H9 (cell line): ENCODE measurements at regions not wholly inside any gene's neighbourhood (a gene's known extent, or its start where the extent isn't known, plus 50 kb on each side); places are given as distances from the start of the nearest gene placed in this dataset.

ENCODE experiments used
- DNase-seq: peaks from one replicate; pipeline ENCODE4 v3.0.0-alpha.2; 2017
- H2AFZ ChIP-seq: one replicate; pipeline ENCODE4 v1.6.1; 2013; ENCODE audit warnings: mild to moderate bottlenecking, low read length, control low read depth, moderate library complexity
- H2AK5ac ChIP-seq: 2 replicates; pipeline ENCODE4 v1.6.1; 2013; ENCODE audit warnings: low read length, control low read depth, mixed read lengths; ENCODE audit not compliant: insufficient read length
- H2BK120ac ChIP-seq: one replicate; pipeline ENCODE4 v1.6.1; 2013; ENCODE audit warnings: low read depth, mild to moderate bottlenecking, low read length, control low read depth, inconsistent platforms; ENCODE audit not compliant: poor library complexity, severe bottlenecking
- H2BK12ac ChIP-seq: 2 replicates; pipeline ENCODE4 v1.6.1; 2013; ENCODE audit warnings: low read length, control low read depth, mixed read lengths, low read depth; ENCODE audit not compliant: insufficient read length
- H2BK15ac ChIP-seq: 2 replicates; pipeline ENCODE4 v1.6.1; 2013; ENCODE audit warnings: low read depth, low read length, control low read depth
- H2BK20ac ChIP-seq: one replicate; pipeline ENCODE4 v1.6.1; 2013; ENCODE audit warnings: low read depth, mild to moderate bottlenecking, low read length, control low read depth, inconsistent platforms; ENCODE audit not compliant: poor library complexity, severe bottlenecking
- H2BK5ac ChIP-seq: 2 replicates; pipeline ENCODE4 v1.6.1; 2013; ENCODE audit warnings: low read length, control low read depth, mixed read lengths; ENCODE audit not compliant: insufficient read length
- H3K14ac ChIP-seq: 2 replicates; pipeline ENCODE4 v1.6.1; 2013; ENCODE audit warnings: low read length, control low read depth; ENCODE audit not compliant: insufficient read depth
- H3K18ac ChIP-seq: 2 replicates; pipeline ENCODE4 v1.6.1; 2013; ENCODE audit warnings: low read depth, mild to moderate bottlenecking, mixed read lengths, low read length, control low read depth; ENCODE audit not compliant: insufficient read length
- H3K23ac ChIP-seq: 2 replicates; pipeline ENCODE4 v1.6.1; 2013; ENCODE audit warnings: low read length, control low read depth, mixed read lengths, low read depth; ENCODE audit not compliant: insufficient read length
- H3K23me2 ChIP-seq: 2 replicates; pipeline ENCODE4 v1.6.1; 2013; ENCODE audit warnings: low read depth, mild to moderate bottlenecking, mixed read lengths, low read length, control low read depth; ENCODE audit not compliant: insufficient read length, poor library complexity, severe bottlenecking
- H3K27ac ChIP-seq: 2 replicates; pipeline ENCODE4 v1.5.1; 2013; ENCODE audit warnings: low read length, control low read depth, mixed read lengths, low read depth; ENCODE audit not compliant: insufficient read length
- H3K27me3 ChIP-seq: 2 replicates; pipeline ENCODE4 v1.6.1; 2013; ENCODE audit warnings: low read length, control low read depth, inconsistent platforms; ENCODE audit not compliant: insufficient read depth
- H3K4ac ChIP-seq: 2 replicates; pipeline ENCODE4 v1.6.1; 2013; ENCODE audit warnings: low read depth, mild to moderate bottlenecking, control low read depth, inconsistent platforms, low read length, moderate library complexity
- H3K4me1 ChIP-seq: 2 replicates; pipeline ENCODE4 v1.6.1; 2013; ENCODE audit warnings: low read length, control low read depth, inconsistent platforms; ENCODE audit not compliant: insufficient read depth
- H3K4me2 ChIP-seq: 2 replicates; pipeline ENCODE4 v1.6.1; 2013; ENCODE audit warnings: low read length, control low read depth, mixed read lengths; ENCODE audit not compliant: insufficient read length, insufficient read depth
- H3K56ac ChIP-seq: 2 replicates; pipeline ENCODE4 v1.6.1; 2013; ENCODE audit warnings: low read depth, mild to moderate bottlenecking, mixed read lengths, low read length, control low read depth; ENCODE audit not compliant: insufficient read length
- H3K79me1 ChIP-seq: 2 replicates; pipeline ENCODE4 v1.6.1; 2013; ENCODE audit warnings: low read depth, mild to moderate bottlenecking, moderate library complexity, low read length, control low read depth, inconsistent platforms; ENCODE audit not compliant: insufficient read depth, poor library complexity, severe bottlenecking
- H3K79me2 ChIP-seq: 2 replicates; pipeline ENCODE4 v1.6.1; 2013; ENCODE audit warnings: low read length, control low read depth, inconsistent platforms; ENCODE audit not compliant: insufficient read depth
- H3K9ac ChIP-seq: 2 replicates; pipeline ENCODE4 v1.6.1; 2013; ENCODE audit warnings: low read length, control low read depth, mixed read lengths; ENCODE audit not compliant: insufficient read length; ENCODE audit errors: extremely low read depth
- H3K9me3 ChIP-seq: one replicate; pipeline ENCODE4 v1.6.1; 2013; ENCODE audit warnings: low read depth, low read length, inconsistent platforms; ENCODE audit not compliant: control insufficient read depth
- H3T11ph ChIP-seq: one replicate; pipeline ENCODE4 v1.6.1; 2013; ENCODE audit warnings: mild to moderate bottlenecking, low read length, control low read depth, inconsistent platforms
- H4K20me1 ChIP-seq: one replicate; pipeline ENCODE4 v1.6.1; 2013; ENCODE audit not compliant: control insufficient read depth, insufficient read length, insufficient read depth
- H4K5ac ChIP-seq: 2 replicates; pipeline ENCODE4 v1.6.1; 2013; ENCODE audit warnings: low read depth, mild to moderate bottlenecking, mixed read lengths, low read length, control low read depth; ENCODE audit not compliant: insufficient read length
- H4K8ac ChIP-seq: replicated peaks from 2 replicates; pipeline ENCODE4 v1.6.1; 2013; ENCODE audit warnings: low read length, control low read depth, mixed read lengths, low read depth; ENCODE audit not compliant: insufficient read length
- H4K91ac ChIP-seq: 2 replicates; pipeline ENCODE4 v1.6.1; 2013; ENCODE audit warnings: low read depth, mild to moderate bottlenecking, moderate library complexity, mixed read lengths, low read length, control low read depth; ENCODE audit not compliant: insufficient read length
- H3K27ac Mint-ChIP-seq, 3 experiments: 2 replicates in 2 of 3; 3 replicates in 1 of 3; pipeline ENCODE4 v1.8.0; 2020 to 2021; ENCODE audit warnings: mixed read lengths in 3 of 3, mild to moderate bottlenecking in 1 of 3, moderate library complexity in 1 of 3
- H3K27me3 Mint-ChIP-seq: 2 replicates; pipeline ENCODE4 v1.8.0; 2021; ENCODE audit warnings: low read depth, mild to moderate bottlenecking, moderate library complexity, mixed read lengths
- H3K36me3 Mint-ChIP-seq, 3 experiments: 2 replicates in 2 of 3; 3 replicates in 1 of 3; pipeline ENCODE4 v1.8.0; 2020 to 2021; ENCODE audit warnings: low read depth in 3 of 3, mixed read lengths in 3 of 3; ENCODE audit not compliant: insufficient read depth in 1 of 3
- H3K4me1 Mint-ChIP-seq, 2 experiments: 2 replicates each; pipeline ENCODE4 v1.8.0; 2020; ENCODE audit warnings: mixed read lengths in 2 of 2
- H3K4me3 Mint-ChIP-seq, 2 experiments: 2 replicates in 1 of 2; 3 replicates in 1 of 2; pipeline ENCODE4 v1.8.0; 2020 to 2021; ENCODE audit warnings: mild to moderate bottlenecking in 2 of 2, mixed read lengths in 2 of 2, moderate library complexity in 1 of 2
- H3K9me3 Mint-ChIP-seq, 2 experiments: 2 replicates in 1 of 2; 3 replicates in 1 of 2; pipeline ENCODE4 v1.8.0; 2020; ENCODE audit warnings: mild to moderate bottlenecking in 2 of 2, mixed read lengths in 2 of 2, moderate library complexity in 1 of 2
- whole genome bisulfite sequencing: extraction: QIAGEN DNeasy Blood & Tissue Kit; methylation state at CpG from one replicate; pipeline ENCODE4 v1.1.7; 2013; ENCODE audit warnings: missing lambda C conversion rate, low lambda C conversion rate, mixed read lengths; ENCODE audit not compliant: insufficient read length; ENCODE audit errors: extremely low coverage; 5-methylcytosine and 5-hydroxymethylcytosine counted together
- TF ChIP-seq, protein P1 (sequence below): fragments of 200-600 bp; sonication (generic); conservative IDR thresholded peaks from 3 replicates; pipeline ENCODE4 v1.8.0; 2021; ENCODE audit warnings: antibody characterized with exemption, mild to moderate bottlenecking

DNA sequence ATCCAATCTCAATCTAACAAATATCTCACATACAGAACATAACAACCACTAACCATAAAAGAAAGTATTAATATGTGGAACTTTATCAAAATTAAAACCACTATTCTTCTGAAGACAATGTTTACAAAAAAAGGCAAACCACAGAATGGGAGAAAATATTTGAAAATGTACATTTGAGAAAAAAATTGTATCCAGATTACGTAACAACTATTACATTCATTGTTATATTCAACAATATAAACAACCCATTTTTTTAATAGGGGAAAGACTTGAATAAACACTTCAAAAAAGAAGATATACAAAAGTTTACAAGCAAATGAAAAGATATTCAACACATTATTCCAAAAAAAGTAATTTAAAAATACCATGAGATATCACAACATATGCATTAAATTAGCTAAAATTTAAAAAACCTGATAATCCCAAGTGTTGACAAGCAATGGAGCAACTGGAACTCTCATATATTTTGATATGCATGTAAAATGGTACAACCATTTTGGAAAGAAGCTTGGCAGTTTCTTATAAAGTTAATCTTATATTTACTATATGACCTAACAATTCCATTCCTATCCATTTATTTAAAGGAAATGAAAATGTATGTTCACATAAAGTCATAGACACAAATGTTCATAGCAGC is 124.3 kb upstream of the CDYL start:
- H3K14ac ChIP-seq = no peak overlapping the region
- H4K5ac ChIP-seq = no peak overlapping the region
- no peak overlapping the region for H3K9ac ChIP-seq

More for the DNA sequence above, 124.3 kb upstream of the CDYL start:
- H3K4me1 ChIP-seq = peaks cover 10% of the 10 kb centered on the region
- H3K27ac ChIP-seq = no peak overlapping the region
- peaks cover 34 to 42% of the 10 kb centered on the region in 2 experiments for H3K4me1 Mint-ChIP-seq
- no peak overlapping the region for H3T11ph ChIP-seq
- no peak overlapping the region for H3K23ac ChIP-seq
- H2BK20ac ChIP-seq = no peak overlapping the region
- H4K20me1 ChIP-seq = no peaks in the 10 kb centered on the region
- no peak overlapping the region for H3K4ac ChIP-seq
- no peak overlapping the region for H3K27ac Mint-ChIP-seq
- no peaks in the 10 kb centered on the region for H3K79me1 ChIP-seq
- H4K8ac ChIP-seq = no peak overlapping the region
- TF ChIP-seq, protein P1, sequence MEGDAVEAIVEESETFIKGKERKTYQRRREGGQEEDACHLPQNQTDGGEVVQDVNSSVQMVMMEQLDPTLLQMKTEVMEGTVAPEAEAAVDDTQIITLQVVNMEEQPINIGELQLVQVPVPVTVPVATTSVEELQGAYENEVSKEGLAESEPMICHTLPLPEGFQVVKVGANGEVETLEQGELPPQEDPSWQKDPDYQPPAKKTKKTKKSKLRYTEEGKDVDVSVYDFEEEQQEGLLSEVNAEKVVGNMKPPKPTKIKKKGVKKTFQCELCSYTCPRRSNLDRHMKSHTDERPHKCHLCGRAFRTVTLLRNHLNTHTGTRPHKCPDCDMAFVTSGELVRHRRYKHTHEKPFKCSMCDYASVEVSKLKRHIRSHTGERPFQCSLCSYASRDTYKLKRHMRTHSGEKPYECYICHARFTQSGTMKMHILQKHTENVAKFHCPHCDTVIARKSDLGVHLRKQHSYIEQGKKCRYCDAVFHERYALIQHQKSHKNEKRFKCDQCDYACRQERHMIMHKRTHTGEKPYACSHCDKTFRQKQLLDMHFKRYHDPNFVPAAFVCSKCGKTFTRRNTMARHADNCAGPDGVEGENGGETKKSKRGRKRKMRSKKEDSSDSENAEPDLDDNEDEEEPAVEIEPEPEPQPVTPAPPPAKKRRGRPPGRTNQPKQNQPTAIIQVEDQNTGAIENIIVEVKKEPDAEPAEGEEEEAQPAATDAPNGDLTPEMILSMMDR = no peak
- no peak overlapping the region for H2BK12ac ChIP-seq
- H3K9me3 Mint-ChIP-seq = peaks cover 4 to 7% of the 10 kb centered on the region in 2 experiments
- H3K9me3 ChIP-seq = no peaks in the 10 kb centered on the region
- no peak overlapping the region for H3K4me2 ChIP-seq
- H2BK120ac ChIP-seq = no peak overlapping the region
- no peak overlapping the region for H2AK5ac ChIP-seq
- H3K36me3 Mint-ChIP-seq = peaks cover 0 to 5% (median 1%) of the 10 kb centered on the region in 3 experiments; a peak in 2 of 7 replicates
- no peak overlapping the region for H3K18ac ChIP-seq
- H2BK5ac ChIP-seq = no peak overlapping the region
- H3K79me2 ChIP-seq = no peaks in the 10 kb centered on the region
- WGBS = no CpG with 5 or more reads among the region's 1 CpG
- H2AFZ ChIP-seq = no peak overlapping the region
- no peak overlapping the region for H3K56ac ChIP-seq
- no peak for DNase-seq
- no peak overlapping the region for H4K91ac ChIP-seq
- H3K27me3 Mint-ChIP-seq = peaks cover 10% of the 10 kb centered on the region
- H3K4me3 Mint-ChIP-seq = no peak overlapping the region
- H3K27me3 ChIP-seq = no peaks in the 10 kb centered on the region
- H2BK15ac ChIP-seq = no peak overlapping the region
- no peaks in the 10 kb centered on the region for H3K23me2 ChIP-seq
